ENCODE measurements at regions not wholly inside any gene's neighbourhood (a gene's known extent, or its start where the extent isn't known, plus 50 kb on each side); places are given as distances from the start of the nearest gene placed in this dataset.

GRCh38 chr16:62408760-62409159 is 372.5 kb upstream of the CDH8 start:
- FAIRE-seq (no peak), DNase-seq (ENCODE audit: low read depth) (no peak)
- TF ChIP-seq CTCF (IDR thresholded peaks at IDR 0.05; ENCODE audit: insufficient read depth, low read length, severe bottlenecking): no peak
- H3K36me3 ChIP-seq (ENCODE audit: control insufficient read depth, insufficient read depth, low read length): no peaks in the 10 kb centered on the region
- no peak overlapping the region for H3K4me3 ChIP-seq (ENCODE audit: low read depth, low read length)
- no peaks in the 10 kb centered on the region for H3K27me3 ChIP-seq (ENCODE audit: control insufficient read depth, insufficient read depth, low read length)

- TF ChIP-seq CTCF (IDR thresholded peaks at IDR 0.05; ENCODE audit: insufficient read depth, low read length, severe bottlenecking): no peak
- no peak for DNase-seq (ENCODE audit: low read depth)
- FAIRE-seq: no peak
- Histone ChIP-seq H3K36me3 (ENCODE audit: control insufficient read depth, insufficient read depth, low read length) (no peaks in the 10 kb centered on the region), H3K27me3 (ENCODE audit: control insufficient read depth, insufficient read depth, low read length) (no peaks in the 10 kb centered on the region), H3K4me3 (ENCODE audit: low read depth, low read length) (no peak overlapping the region)
Measured at GRCh38 chr16:62406387-62406786, 370.1 kb upstream of the CDH8 start.

- FAIRE-seq (no peak), DNase-seq (ENCODE audit: low read depth) (no peak)
- H3K4me3 ChIP-seq (ENCODE audit: low read depth, low read length): no peak overlapping the region
- no peaks in the 10 kb centered on the region for H3K36me3 ChIP-seq (ENCODE audit: control insufficient read depth, insufficient read depth, low read length)
- no peak for TF ChIP-seq CTCF (IDR thresholded peaks at IDR 0.05; ENCODE audit: insufficient read depth, low read length, severe bottlenecking)
- H3K27me3 ChIP-seq (ENCODE audit: control insufficient read depth, insufficient read depth, low read length): no peaks in the 10 kb centered on the region
Measured at GRCh38 chr16:62404842-62405611, 368.8 kb upstream of the CDH8 start.

- Histone ChIP-seq H3K4me3 (ENCODE audit: low read depth, low read length) (no peak overlapping the region), H3K36me3 (ENCODE audit: control insufficient read depth, insufficient read depth, low read length) (no peaks in the 10 kb centered on the region), H3K27me3 (ENCODE audit: control insufficient read depth, insufficient read depth, low read length) (no peaks in the 10 kb centered on the region)
- FAIRE-seq (no peak), DNase-seq (ENCODE audit: low read depth) (no peak)
- TF ChIP-seq CTCF (IDR thresholded peaks at IDR 0.05; ENCODE audit: insufficient read depth, low read length, severe bottlenecking): no peak
Measured at GRCh38 chr16:62392698-62393097, 356.5 kb upstream of the CDH8 start.

- no peak for TF ChIP-seq CTCF (IDR thresholded peaks at IDR 0.05; ENCODE audit: insufficient read depth, low read length, severe bottlenecking)
- H3K27me3 ChIP-seq (ENCODE audit: control insufficient read depth, insufficient read depth, low read length): no peaks in the 10 kb centered on the region
- no peak overlapping the region for H3K4me3 ChIP-seq (ENCODE audit: low read depth, low read length)
- DNase-seq (ENCODE audit: low read depth) (no peak), FAIRE-seq (no peak)
- no peaks in the 10 kb centered on the region for H3K36me3 ChIP-seq (ENCODE audit: control insufficient read depth, insufficient read depth, low read length)
Measured at GRCh38 chr16:62391940-62392339, 355.7 kb upstream of the CDH8 start.

GRCh38 chr16:62391134-62391533 is 354.9 kb upstream of the CDH8 start:
- H3K27me3 ChIP-seq (ENCODE audit: control insufficient read depth, insufficient read depth, low read length): no peaks in the 10 kb centered on the region
- FAIRE-seq (no peak), DNase-seq (ENCODE audit: low read depth) (no peak)
- H3K36me3 ChIP-seq (ENCODE audit: control insufficient read depth, insufficient read depth, low read length): no peaks in the 10 kb centered on the region
- no peak overlapping the region for H3K4me3 ChIP-seq (ENCODE audit: low read depth, low read length)
- TF ChIP-seq CTCF (IDR thresholded peaks at IDR 0.05; ENCODE audit: insufficient read depth, low read length, severe bottlenecking): no peak

Measured in bronchial epithelial cell (primary cell).